Glomerular visceral epithelial cell (primary cell): ENCODE measurements at regions not wholly inside any gene's neighbourhood (a gene's known extent, or its start where the extent isn't known, plus 50 kb on each side); places are given as distances from the start of the nearest gene placed in this dataset.
A peak's percentile ranks its signal among the peaks of the same experiment; 100 is the strongest.

Experiments used
- DNase-seq: peaks from one replicate; pipeline ENCODE4 v3.0.0-alpha.2; 2016; ENCODE audit errors: extremely low spot score

GRCh38 chr6:167674486-167674885 lies 152.2 kb upstream of the AFDN start:
- no peak for DNase-seq

- no peak for DNase-seq
Observed at GRCh38 chr6:167676000-167676665, 150.6 kb upstream of the AFDN start.

- no peak for DNase-seq
Observed at GRCh38 chr6:167676666-167677421, 149.9 kb upstream of the AFDN start.

GRCh38 chr6:167677422-167677789 lies 149.3 kb upstream of the AFDN start:
- no peak for DNase-seq

- DNase-seq, result no peak
Observed at GRCh38 chr6:167678102-167679101, 148.3 kb upstream of the AFDN start.

- DNase-seq, result no peak
Observed at GRCh38 chr6:167679122-167679736, 147.5 kb upstream of the AFDN start.

GRCh38 chr6:167679790-167680604 lies 146.7 kb upstream of the AFDN start:
- DNase-seq, result no peak

DNA sequence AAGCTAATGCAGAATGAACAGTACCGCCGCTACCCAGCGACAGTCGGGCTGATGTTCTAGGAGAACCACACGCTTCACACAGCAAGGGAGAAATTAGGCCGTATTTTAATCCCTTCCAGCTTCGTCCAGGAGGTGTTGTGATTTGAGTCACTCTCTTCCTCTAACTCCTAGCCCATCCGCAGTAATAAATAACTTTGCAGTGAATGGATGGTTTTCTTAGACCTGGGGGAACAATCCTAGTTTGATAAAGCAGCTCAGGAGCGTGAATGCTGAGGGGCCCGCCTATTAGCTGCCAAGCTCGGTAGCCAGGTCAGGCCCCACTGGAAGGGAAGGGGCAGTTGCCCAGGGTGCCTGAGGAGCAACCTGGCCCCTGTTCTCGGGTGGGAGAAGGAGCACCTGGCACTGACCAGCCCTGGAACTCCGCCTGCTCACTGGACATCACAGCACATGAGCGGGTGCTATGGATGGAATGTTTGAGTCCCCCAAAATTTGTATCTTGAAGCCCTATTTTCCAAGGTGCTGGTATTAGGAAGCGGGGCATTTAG lies 146.0 kb upstream of the AFDN start:
- DNase-seq, result no peak

DNA sequence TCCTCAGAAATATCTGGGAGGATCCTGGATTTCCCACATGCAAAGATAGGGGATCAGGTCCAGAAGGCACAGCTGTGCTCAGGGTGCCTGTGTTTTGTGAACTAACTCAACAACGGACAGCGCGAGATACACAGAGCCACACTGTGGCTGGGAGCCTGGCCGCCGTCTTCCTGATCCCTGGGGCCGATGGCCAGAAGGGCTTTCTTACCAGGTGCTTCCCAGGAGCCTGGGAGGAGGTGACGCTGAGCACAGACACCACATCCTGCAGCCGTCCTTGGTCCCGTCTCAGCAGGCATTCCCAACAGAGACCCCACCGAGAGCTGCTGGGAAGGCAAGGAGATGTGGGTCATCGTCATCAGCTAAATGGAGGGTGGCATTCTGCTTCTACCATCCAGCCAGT lies 144.6 kb upstream of the AFDN start:
- DNase-seq, result no peak

DNA sequence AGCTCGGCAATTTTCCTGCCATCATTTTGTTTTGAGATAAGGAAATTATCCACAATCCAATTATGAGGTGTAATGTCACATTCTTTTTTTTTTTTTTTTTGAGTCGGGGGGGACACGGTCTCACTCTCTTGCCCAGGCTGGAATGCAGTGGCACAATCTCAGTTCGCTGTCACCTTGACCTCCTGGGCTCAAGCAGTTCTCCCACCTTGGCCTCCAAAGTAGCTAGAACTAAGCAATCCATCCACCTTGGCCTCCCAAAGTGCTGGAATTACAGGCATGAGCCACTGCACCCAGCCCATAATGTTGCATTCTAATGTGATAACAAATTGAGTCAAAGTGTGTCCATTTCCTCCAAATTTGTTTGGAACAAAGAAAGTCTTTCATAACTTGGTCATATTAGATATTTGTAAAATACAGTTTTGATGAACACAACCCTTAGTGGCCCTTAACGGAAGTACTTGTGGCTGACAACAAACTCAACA lies 144.1 kb upstream of the AFDN start:
- DNase-seq, result no peak

GRCh38 chr6:167683028-167683862 lies 143.5 kb upstream of the AFDN start:
- DNase-seq, result peak; percentile 6

GRCh38 chr6:167684276-167685104 lies 142.2 kb upstream of the AFDN start:
- no peak for DNase-seq

DNA sequence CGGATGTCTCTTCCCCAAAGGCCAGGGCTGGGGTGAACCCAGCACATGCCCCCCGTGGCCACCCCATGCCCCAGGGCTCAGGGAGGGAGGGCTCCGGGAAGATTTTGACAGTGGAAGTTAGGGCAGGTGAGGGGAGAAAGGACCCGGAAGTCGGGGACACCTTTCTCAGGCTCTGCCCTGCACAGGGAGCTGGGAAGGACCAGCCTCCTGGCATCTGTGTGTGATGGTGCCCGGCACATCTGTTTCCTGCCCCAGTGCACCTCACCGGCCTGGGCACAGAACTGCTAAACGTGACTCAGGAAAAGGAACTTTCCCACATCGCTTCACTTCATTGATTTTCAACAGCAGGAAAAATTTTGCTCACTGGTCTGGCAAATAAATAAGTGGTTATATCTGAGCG lies 141.1 kb upstream of the AFDN start:
- no peak for DNase-seq

GRCh38 chr6:167686204-167686893 lies 140.4 kb upstream of the AFDN start:
- no peak for DNase-seq

GRCh38 chr6:167687116-167687725 lies 139.5 kb upstream of the AFDN start:
- DNase-seq, result no peak

DNA sequence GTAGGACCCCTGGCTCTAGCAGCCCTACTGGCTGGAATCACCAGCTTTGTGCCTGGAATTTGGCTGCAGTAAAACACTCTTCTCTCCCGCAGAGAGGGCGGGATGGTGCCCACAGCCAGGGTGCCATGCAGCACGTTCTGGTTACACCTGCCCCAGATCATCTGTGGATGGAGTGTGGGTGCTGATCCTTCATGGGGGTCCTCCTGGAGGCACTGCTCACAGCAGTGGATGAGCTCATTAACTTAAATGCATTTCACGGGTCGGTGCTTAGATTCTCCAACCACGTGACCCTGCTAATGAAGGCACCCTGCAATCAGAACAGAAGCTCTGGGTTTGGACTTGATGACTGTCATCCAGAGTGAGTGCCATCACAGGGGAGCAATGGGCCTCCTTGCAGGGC lies 138.6 kb upstream of the AFDN start:
- no peak for DNase-seq

GRCh38 chr6:167689278-167689677 lies 137.4 kb upstream of the AFDN start:
- no peak for DNase-seq

GRCh38 chr6:167689751-167690150 lies 137.0 kb upstream of the AFDN start:
- no peak for DNase-seq
